ENCODE measurements at regions not wholly inside any gene's neighbourhood (a gene's known extent, or its start where the extent isn't known, plus 50 kb on each side); places are given as distances from the start of the nearest gene placed in this dataset.

DNA sequence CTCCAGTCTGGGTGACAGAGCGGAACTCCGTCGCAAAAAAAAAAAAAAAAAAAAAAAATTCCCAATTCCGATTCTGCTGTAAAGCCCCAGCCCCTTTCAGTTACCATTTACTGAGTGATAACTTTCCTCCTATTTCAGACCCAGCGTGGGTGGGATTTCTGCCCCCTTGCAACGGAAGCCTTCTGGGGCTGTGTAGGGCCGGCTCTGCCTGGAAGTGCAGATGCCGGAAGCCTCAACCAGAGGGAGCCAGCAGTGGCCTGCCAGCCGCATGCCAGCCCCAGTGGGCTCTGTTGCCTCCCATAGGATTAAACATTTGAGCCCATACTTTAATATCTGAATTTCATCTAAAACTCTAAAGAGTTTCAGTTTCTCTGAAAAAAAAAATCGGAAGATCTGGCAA is 60.0 kb upstream of the NUP50 start:
- Mint-ChIP-seq H3K9me3 (no peaks in the 10 kb centered on the region), H3K27ac (no peak overlapping the region), H3K4me3 (no peak overlapping the region), H3K36me3 (ENCODE audit: low read depth) (no peaks in the 10 kb centered on the region), H3K4me1 (no peaks in the 10 kb centered on the region), H3K27me3 (ENCODE audit: insufficient read depth) (peaks cover 10% of the 10 kb centered on the region)
- Histone ChIP-seq H3K4me3 (ENCODE audit: low read length) (no peak overlapping the region), H3K27me3 (ENCODE audit: control insufficient read depth, insufficient read depth, low read length, poor library complexity, severe bottlenecking) (no peaks in the 10 kb centered on the region), H3K4me1 (ENCODE audit: control insufficient read depth, insufficient read depth, low read length) (no peaks in the 10 kb centered on the region), H3K9ac (ENCODE audit: extremely low read depth, low read length, poor library complexity, severe bottlenecking) (no peak overlapping the region), H3K27ac (ENCODE audit: low read depth, low read length) (no peak overlapping the region), H3K36me3 (ENCODE audit: control insufficient read depth, insufficient read depth, low read length) (no peaks in the 10 kb centered on the region), H3K9me3 (ENCODE audit: control insufficient read depth, low read length) (no peaks in the 10 kb centered on the region)
- DNase-seq, result no peak
- WGBS, 2 experiments (ENCODE audit: insufficient coverage in 1 of 2, insufficient read length in 1 of 2), result 88 to 94% methylated on average over 3 to 10 of the region's 10 CpGs
- TF ChIP-seq, protein P1, sequence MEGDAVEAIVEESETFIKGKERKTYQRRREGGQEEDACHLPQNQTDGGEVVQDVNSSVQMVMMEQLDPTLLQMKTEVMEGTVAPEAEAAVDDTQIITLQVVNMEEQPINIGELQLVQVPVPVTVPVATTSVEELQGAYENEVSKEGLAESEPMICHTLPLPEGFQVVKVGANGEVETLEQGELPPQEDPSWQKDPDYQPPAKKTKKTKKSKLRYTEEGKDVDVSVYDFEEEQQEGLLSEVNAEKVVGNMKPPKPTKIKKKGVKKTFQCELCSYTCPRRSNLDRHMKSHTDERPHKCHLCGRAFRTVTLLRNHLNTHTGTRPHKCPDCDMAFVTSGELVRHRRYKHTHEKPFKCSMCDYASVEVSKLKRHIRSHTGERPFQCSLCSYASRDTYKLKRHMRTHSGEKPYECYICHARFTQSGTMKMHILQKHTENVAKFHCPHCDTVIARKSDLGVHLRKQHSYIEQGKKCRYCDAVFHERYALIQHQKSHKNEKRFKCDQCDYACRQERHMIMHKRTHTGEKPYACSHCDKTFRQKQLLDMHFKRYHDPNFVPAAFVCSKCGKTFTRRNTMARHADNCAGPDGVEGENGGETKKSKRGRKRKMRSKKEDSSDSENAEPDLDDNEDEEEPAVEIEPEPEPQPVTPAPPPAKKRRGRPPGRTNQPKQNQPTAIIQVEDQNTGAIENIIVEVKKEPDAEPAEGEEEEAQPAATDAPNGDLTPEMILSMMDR (conservative IDR thresholded peaks at IDR 0.05), result peak; percentile 70

DNA sequence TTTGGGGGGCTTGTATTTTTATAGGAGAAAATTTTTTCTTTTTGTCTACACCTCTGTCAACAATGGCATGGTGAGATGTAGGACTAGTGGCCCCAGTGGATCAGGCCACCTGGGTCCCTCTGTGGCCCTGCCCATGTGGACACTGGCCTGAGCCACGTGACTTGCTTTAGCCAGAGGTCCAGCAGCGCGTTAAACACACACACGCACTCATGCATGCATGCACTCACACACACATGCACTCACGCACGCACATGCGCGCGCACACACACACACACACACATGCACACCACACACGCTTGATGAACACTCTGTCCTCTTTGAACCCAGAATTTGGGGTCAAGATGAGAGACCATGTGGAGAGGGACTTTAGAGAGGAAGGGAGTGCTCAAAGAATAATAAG is 59.4 kb upstream of the NUP50 start:
- Histone ChIP-seq H3K4me1 (ENCODE audit: control insufficient read depth, insufficient read depth, low read length) (no peaks in the 10 kb centered on the region), H3K4me3 (ENCODE audit: low read length) (no peak overlapping the region), H3K27ac (ENCODE audit: low read depth, low read length) (no peak overlapping the region), H3K27me3 (ENCODE audit: control insufficient read depth, insufficient read depth, low read length, poor library complexity, severe bottlenecking) (no peaks in the 10 kb centered on the region), H3K9me3 (ENCODE audit: control insufficient read depth, low read length) (no peaks in the 10 kb centered on the region), H3K9ac (ENCODE audit: extremely low read depth, low read length, poor library complexity, severe bottlenecking) (no peak overlapping the region), H3K36me3 (ENCODE audit: control insufficient read depth, insufficient read depth, low read length) (no peaks in the 10 kb centered on the region)
- DNase-seq, result no peak
- H3K27ac Mint-ChIP-seq, result no peak overlapping the region
- 87 to 90% methylated on average over 4 to 10 of the region's 10 CpGs for WGBS, 2 experiments (ENCODE audit: insufficient coverage in 1 of 2, insufficient read length in 1 of 2)
- TF ChIP-seq, protein P1 (conservative IDR thresholded peaks at IDR 0.05), result no peak
- no peaks in the 10 kb centered on the region for H3K4me1 Mint-ChIP-seq
- no peak overlapping the region for H3K4me3 Mint-ChIP-seq
- H3K27me3 Mint-ChIP-seq (ENCODE audit: insufficient read depth), result peaks cover 10% of the 10 kb centered on the region
- H3K9me3 Mint-ChIP-seq, result no peaks in the 10 kb centered on the region
- H3K36me3 Mint-ChIP-seq (ENCODE audit: low read depth), result no peaks in the 10 kb centered on the region

DNA sequence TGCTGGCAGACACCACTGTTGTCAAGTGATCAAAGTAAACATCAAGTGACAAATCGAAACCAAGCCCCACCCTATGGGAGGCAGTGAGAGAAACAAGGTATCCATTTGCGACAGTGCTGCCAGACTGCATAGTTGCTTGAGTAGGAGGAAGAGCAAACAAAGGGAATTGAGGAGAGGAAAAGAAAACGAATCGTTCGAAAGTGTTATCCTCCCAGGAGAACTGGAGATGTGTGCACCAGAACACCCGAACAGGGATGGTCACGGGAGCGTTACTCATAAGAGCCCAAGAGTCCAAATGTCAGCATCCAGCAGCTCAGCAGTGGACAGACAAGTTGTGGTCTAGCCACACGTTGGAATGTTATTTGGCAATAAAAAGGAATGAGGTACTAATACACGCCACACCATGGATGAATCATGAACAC is 58.4 kb upstream of the NUP50 start:
- 76 to 78% methylated on average over 10 of the region's 10 CpGs for WGBS, 2 experiments (ENCODE audit: insufficient coverage in 1 of 2, insufficient read length in 1 of 2)
- Mint-ChIP-seq H3K4me3 (no peak overlapping the region), H3K27me3 (ENCODE audit: insufficient read depth) (peaks cover 7% of the 10 kb centered on the region), H3K36me3 (ENCODE audit: low read depth) (no peaks in the 10 kb centered on the region), H3K4me1 (no peaks in the 10 kb centered on the region), H3K27ac (no peak overlapping the region), H3K9me3 (no peaks in the 10 kb centered on the region)
- Histone ChIP-seq H3K27ac (ENCODE audit: low read depth, low read length) (no peak overlapping the region), H3K4me3 (ENCODE audit: low read length) (no peak overlapping the region), H3K9ac (ENCODE audit: extremely low read depth, low read length, poor library complexity, severe bottlenecking) (no peak overlapping the region), H3K36me3 (ENCODE audit: control insufficient read depth, insufficient read depth, low read length) (no peaks in the 10 kb centered on the region), H3K27me3 (ENCODE audit: control insufficient read depth, insufficient read depth, low read length, poor library complexity, severe bottlenecking) (no peaks in the 10 kb centered on the region), H3K4me1 (ENCODE audit: control insufficient read depth, insufficient read depth, low read length) (no peaks in the 10 kb centered on the region), H3K9me3 (ENCODE audit: control insufficient read depth, low read length) (no peaks in the 10 kb centered on the region)
- DNase-seq, result no peak
- TF ChIP-seq, protein P1 (conservative IDR thresholded peaks at IDR 0.05), result no peak

All from endodermal cell (in vitro differentiated cells).